ENCODE measurements at regions not wholly inside any gene's neighbourhood (a gene's known extent, or its start where the extent isn't known, plus 50 kb on each side); places are given as distances from the start of the nearest gene placed in this dataset.
"Not testable (repeated sequence)": the region's sequence is repeated elsewhere in the genome, so short reads cannot be mapped to it uniquely, and the experiment has no call there.

DNA sequence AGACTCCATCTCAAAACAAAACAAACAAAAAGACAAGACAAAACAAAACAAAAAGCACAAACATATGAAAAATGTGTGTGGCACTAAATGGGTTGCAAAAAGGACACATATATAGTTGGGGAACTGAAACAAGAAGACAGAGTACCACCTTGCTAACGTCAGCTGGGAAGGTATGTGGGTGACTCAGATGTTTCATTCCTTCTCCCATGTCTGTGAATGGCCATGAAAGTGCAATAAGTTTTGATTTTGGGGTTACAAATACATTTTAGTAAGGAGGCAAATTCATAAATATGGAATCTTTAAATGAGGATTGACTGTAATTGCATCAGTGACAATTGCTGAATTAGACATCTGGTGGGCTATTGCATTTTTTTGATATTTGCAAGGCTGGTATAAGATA is 81.6 kb upstream of the KLF4 start:
- DNase-seq, result no peak

DNA sequence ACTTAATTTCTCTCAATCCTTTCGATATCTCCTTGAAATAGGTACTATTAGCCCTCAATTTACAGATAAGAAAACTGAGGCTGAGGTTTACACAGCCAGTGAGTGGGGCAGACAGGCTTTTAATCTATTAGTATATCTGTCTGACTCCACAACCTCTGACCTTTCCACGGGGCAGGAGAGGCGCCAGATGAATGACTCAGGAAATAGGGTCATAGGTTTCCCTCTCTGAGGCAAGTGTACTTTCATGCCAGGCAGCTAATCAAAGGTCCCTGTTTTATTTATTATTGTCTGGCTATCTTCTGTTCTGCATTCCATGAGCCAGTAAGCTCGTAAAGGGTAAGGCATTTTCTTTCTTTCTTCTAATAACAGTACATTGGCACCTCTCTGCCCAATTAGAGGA is 79.6 kb upstream of the KLF4 start:
- no peak for DNase-seq

DNA sequence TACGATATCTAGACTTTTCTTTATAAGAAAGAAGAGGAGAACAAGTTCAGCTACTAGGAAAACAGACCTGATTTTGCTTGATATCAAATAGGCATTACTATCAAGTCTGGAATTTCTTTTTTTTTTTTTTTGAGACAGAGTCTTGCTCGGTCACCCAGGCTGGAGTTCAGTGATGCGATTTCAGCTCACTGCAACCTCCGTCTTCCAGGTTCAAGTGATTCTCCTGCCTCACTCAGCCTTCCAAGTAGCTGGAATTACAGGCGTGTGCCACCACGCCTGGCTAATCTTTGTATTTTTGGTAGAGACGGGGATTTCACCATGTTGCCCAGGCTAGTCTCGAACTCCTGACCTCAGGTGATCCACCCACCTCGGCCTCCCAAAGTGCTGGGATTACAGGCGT is 78.8 kb upstream of the KLF4 start:
- not testable (repeated sequence) for DNase-seq

DNA sequence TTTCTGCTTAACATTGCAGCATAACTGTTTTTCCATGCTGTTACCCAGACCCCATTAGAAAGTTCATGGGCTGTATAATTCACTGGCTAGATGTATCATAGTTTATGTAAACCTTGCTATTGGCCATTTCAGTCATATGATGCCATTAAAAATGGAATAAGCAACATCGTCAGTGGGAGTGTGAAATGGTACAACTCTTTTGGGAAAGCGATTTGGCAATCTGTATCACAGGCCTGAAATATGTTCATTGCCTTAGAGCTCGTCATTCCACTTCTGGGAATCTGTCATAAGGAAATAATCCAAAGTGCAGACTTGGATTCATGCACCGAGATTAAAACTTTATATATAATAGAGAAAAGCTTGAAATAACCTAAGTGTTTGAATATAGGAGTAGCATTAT is 77.9 kb upstream of the KLF4 start:
- DNase-seq, result no peak

DNA sequence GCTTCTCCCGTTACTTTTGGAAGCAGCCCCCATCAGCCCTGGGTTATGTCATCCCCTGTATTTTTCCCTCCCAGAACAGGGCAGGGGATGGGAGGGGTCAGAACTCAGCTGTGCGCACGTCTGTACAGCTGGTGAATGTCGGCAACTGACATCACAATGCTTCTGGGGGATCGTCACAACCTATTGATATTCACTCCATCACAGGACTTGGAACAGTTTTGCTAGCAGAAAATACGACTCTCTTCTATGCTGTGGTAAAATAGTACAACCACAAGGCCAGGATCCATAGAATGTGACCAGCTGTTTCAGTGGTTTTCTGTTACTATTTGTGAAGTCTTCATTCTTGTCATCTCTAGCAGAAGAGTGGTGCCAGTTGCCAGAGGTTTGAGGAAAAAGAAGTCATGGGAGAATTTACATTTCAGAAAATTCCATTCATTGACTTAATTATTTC is 77.1 kb upstream of the KLF4 start:
- no peak for DNase-seq

DNA sequence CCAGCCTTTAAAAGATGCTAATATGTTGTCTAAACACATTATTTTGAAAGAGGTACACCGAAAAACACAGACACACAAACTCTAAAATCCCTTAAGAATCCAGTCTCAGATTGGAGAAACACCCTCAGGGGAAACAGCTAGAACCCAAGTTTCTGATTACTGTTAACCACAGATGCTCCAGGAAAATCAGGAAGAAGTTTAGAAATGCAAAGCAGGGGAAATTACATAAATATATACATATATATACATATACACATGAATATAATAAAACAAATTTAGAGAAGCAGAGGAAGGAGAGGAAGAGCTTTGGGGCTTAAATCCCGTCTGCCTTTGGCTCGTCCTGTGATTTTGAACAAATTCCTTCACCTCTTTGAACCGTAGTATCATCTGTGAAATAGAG is 73.2 kb upstream of the KLF4 start:
- DNase-seq, result no peak

DNA sequence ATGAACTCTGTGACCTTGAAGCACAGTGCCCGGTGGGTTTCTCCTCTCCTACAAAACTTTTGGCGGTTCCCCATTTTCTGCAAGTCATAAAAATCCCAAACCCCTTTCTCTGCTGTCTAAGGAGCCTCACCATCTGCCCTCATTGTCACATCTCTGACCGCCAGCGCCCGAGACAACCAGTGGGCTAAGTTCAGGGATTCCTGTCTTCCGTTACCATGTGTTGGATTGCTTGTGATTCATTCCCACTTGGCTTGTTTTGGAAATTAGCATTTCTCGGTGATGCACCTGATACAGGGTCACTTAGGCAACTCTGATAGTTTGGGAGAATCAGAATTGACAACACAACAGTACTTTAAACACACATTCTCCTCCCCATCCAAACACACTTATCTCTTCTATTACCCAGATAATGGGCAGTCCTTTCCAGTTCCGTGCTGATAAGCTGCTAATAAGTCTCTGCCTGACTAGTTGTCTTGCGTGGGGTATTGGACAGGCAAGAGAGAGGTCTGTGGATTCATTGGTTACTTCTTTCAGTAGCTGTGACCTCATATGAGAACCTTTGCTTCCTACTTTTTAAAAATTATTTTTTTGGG is 70.0 kb upstream of the KLF4 start:
- DNase-seq, result no peak

DNA sequence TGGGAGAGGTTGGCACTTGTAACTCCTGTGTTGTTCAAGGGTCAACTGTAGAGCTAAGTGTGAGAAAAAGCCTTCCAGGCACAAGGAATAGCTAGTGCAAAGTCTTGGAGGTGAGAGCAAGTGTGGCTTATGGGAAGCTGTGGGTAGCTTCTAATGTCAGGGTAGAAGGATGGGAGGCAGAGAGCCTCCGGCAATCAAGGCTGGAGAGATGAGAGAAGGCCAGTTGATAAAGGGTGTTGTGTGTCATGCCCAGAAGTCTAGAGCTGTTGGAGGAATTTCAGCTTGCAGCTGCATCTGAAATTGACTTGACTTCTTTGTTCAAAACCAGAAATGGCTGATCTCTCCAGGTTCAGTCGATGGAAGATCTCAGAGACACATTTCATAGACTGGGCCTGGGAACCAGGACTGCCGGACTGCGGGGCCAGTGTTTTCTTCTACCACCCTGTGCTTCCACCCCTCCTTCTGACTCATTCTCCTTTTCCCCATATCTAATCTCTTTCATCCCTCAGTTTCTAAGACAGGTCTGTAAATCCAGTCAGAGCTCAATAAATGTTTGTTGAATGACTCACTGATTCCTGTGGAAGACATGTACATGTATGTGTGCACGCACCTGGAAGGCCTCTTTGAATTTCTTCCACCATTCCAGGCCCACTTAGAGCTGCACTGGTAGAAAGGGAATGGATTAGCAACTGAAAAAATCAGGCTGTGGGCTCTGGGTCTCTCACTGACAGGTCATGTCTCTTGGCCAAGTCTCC is 67.8 kb upstream of the KLF4 start:
- DNase-seq, result no peak

DNA sequence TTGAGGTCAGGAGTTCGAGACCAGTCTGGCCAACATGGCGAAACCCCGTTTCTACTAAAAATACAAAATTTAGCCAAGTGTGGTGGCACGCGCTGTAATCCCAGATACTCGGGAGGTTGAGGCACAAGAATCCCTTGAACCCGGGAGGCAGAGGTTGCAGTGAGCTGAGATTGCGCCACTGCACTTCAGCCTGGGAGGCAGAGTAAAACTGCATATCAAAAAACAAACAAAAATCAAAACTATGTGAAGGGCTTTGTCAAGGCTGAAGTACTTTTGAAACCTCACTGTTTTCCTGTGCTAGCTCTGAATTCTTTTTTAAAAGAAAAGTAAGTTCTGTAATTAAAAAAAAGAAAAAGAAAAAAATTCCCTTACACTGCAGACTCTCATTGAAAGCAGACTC is 65.1 kb upstream of the KLF4 start:
- DNase-seq, result no peak

DNA sequence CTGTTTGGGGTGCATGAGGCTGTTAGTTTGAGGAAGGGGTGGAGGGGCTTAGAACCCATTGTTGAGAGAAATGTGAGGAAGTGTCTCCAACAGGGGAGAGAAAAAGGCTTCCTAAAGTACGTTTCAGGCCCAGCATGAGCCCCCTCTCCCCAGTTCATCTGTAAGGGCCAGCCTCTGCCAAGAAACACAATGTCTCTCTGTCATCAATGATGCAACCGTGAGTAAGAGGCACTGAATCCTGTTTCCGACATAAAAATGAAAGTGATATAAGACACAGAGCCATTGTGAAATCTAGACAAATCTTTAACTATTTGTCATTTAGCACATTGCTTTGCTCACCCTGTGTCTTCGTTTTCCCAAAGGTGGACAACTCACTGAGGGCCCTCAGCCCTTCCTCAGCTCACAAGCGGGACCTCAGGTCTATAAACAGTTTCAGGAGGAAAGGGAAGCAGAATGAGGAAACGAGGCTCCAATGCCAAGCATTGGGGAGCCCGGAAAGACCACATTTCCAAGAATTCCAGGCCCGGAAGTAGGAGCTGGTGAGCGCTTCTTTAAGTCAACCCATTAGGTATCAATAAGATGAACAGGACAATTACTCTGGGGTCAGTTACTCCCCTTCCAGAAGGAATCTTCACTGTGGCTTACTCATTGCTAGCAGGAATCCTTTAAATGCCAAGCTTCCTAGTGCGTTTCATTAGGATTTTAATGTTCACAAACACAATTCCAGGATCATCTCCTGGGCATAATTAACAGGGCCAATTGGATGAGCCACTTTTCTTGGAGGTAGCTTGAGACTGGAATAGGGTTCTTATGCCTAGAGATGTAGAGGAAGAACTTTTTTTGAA is 59.0 kb upstream of the KLF4 start:
- no peak for DNase-seq

DNA sequence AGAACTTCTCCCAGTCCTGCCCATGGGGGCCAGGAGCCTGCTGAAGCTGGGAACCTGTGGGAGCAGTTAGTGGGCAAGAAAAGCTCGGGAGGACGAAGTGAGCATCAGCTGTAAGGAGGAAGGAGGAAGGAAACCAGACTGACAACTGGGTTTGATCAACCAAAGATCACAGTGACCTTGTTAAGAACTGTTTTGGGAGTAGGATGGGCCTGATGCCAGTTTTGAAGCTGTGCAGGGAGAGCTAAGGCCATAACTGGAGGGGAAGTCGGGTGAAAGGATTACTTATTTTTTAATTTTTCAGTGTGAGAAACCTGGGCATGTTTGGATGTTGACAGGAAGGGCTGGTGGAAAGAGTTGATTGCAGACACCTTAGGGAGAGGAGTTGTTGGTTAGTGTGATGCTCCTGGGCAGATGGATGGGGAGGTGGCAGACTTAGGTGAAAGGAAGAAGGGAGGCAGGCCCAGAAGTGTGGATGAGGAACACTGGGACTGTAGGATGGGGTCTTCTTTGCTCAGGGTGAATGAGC is 58.3 kb upstream of the KLF4 start:
- DNase-seq, result no peak

DNA sequence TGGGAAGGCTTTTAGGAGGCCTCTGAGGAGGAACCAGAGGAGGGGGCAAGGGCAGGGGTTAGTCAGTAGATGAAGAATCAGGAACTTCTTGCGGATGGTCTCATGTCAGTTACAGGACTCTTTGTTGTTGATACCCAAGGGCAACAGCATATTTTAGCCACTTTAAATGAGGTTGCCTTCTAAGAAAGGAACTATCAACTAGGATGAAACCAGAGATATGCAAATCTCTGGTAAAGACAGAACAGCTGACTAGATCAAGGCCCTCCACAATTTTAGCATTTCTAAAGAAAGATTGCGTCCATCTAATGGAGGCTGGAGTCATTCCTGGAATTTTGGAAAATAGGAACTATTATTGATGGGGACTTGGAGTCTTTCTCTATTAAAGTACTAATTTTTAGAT is 57.7 kb upstream of the KLF4 start:
- no peak for DNase-seq

DNA sequence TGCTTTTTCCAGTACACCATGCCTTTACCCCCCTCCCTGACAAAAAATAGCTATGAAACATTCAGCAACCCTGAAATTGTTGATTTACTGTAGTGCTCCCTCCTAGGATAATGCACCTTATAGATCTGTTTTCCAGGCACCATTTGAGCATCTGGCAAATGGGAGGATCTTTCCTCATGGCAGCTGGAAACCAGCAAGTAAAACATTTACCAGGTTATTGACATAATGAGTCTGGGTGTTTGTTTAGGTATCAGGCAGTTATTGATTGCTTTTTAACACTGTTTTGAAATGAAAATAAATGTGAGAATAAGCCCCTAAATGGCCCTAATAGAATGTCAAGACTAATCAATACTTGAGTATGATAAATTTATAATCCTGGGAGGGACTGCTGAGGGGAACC is 57.3 kb upstream of the KLF4 start:
- DNase-seq, result no peak

DNA sequence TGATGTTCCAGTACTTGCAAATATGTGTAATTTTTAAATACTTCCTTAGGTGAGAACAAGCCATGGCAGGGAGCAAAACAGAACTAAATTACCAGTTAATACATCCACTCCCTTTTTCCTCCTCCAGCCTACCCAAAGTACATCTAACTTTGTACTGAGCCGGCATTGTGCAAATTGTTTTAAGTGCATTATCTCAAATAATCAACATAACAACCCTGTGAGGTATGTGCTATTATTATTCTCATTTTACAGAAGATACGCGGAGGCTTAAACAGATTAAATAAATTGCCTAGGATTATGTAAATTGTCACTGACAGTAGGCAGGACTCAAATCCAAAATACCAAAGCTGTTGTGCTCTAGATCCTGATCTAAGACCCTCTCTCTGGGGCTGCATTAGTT is 55.5 kb upstream of the KLF4 start:
- no peak for DNase-seq

DNA sequence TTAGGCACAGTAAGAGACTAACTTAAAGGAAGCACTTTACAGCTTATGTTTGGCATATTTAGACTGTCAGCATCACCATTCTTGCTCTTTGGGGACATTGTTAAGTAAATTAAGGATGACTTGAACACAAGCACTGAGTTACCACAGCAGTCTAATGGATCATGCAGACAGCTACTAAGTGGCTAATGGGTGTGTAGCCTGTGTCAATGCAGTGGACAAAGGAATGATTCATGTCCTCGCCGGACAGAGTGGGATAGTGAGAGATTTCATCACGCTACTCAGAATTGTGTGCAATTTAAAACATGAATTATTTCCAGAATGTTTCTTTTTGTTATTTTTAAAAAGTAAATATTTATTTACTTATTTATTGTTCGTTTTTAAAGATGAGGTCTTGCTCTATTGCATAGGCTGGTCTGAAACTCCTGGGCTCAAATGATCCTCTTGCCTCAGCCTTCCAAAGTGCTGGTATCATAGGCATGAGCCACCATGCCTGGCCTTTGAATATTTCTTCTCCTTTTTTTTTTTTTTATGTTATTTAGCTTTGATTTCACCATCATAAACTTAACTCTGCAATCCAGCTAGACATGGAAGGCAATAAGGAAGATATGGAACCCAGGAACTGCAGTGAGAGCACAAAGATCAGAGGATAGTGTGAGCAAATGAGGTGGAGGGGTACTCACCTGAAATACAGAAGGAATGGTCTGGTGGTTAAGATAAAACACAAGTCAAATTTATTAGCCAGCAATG is 53.0 kb upstream of the KLF4 start:
- DNase-seq, result no peak

DNA sequence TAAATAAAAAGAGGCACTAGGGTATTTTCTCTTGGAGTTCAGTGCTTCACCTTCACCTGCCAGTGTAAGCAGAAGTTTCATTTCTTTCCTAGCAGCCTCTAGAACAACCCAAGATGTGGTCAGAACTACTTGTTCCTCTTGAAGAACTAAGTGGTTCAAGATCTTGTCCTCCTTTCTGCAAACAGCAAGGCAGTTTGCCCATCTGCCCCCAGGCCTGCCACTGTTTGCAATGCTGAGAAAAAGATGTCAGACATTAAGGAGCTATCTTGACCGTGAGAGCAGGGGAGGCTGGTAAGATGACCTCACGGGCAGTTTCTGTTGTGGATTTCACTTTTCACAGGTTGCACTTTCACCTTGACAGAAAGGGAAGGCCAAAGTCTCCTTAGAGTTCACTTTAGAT is 52.0 kb upstream of the KLF4 start:
- DNase-seq, result no peak

DNA sequence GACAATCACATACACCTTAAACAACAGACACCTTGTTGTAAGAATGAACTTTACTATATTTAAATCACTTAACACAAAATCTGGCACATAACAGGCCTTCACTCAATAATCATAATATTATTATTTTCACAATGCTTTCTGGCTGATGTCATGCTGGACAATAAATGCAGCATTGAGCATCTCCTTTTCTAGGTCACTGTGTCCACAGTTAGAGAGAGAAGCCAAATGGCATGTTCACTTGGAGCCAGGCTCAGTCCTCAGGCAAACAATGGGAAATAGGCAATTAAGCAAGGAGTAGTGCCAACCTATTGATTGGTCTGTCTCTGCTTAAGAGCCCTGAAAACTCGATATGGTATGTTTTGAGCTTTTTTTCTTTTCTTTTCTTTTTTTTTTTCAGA is 50.6 kb upstream of the KLF4 start:
- no peak for DNase-seq

DNA sequence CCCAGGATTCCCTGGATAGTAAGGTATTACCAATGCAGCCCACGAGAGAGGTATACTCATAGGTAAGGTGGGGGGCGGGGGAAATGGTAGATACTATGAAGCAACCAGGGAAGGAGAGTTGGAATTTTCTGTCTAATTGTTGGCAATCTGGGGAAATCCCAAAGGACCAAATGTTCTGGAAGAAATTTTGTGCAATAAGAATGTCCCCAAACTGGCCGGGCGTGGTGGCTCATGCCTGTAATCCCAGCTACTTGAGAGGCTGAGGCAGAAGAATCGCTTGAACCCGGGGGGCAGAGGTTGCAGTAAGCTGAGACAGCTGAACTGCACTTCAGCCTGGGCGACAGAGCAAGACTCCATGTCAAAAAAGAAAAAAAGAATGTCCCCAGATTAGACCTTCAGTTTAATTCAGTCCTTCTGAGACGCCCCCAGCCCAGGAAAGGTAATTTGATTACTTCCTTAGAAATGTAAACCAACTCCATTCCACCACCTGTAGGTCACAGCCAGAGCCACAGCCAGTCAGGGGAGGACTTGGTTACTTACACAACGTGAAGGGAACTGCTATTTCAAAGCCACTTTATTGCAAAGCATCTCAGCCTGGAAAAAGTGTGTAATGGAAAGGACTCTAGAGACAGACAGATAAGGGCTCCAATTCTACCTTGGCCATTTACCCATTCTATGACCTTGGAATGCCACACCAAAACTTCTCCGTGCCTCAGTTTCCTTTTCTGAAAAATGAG is 50.0 kb upstream of the KLF4 start:
- no peak for DNase-seq

Data from stimulated activated CD4-positive, alpha-beta T cell treated with anti-CD3 and anti-CD28 coated beads, Interleukin-2, amount 100 ng/mL, for 24 hours (primary cell).